ENCODE measurements at regions not wholly inside any gene's neighbourhood (a gene's known extent, or its start where the extent isn't known, plus 50 kb on each side); places are given as distances from the start of the nearest gene placed in this dataset.
"Not testable (repeated sequence)": the region's sequence is repeated elsewhere in the genome, so short reads cannot be mapped to it uniquely, and the experiment has no call there.

- DNase-seq = no peak
These were observed 138.7 kb upstream of the ZC3H12C start for GRCh38 chr11:109954534-109954933.

- DNase-seq = no peak
These were observed 136.9 kb upstream of the ZC3H12C start for GRCh38 chr11:109956124-109956793.

GRCh38 chr11:109957000-109957399 is 136.2 kb upstream of the ZC3H12C start:
- no peak for DNase-seq

- DNase-seq = no peak
These were observed 135.6 kb upstream of the ZC3H12C start for GRCh38 chr11:109957601-109958000.

GRCh38 chr11:109958131-109958820 is 134.9 kb upstream of the ZC3H12C start:
- DNase-seq = no peak

- no peak for DNase-seq
These were observed 134.4 kb upstream of the ZC3H12C start for GRCh38 chr11:109958821-109959166.

- no peak for DNase-seq
These were observed 132.4 kb upstream of the ZC3H12C start for GRCh38 chr11:109960831-109961230.

GRCh38 chr11:109961261-109961660 is 131.9 kb upstream of the ZC3H12C start:
- no peak for DNase-seq

- no peak for DNase-seq
These were observed 130.1 kb upstream of the ZC3H12C start for GRCh38 chr11:109963101-109963500.

- no peak for DNase-seq
These were observed 128.7 kb upstream of the ZC3H12C start for GRCh38 chr11:109964487-109964886.

GRCh38 chr11:109965445-109965844 is 127.7 kb upstream of the ZC3H12C start:
- DNase-seq = not testable (repeated sequence)

- DNase-seq = not testable (repeated sequence)
These were observed 127.3 kb upstream of the ZC3H12C start for GRCh38 chr11:109965926-109966325.

GRCh38 chr11:109967136-109967535 is 126.1 kb upstream of the ZC3H12C start:
- not testable (repeated sequence) for DNase-seq

GRCh38 chr11:109968299-109968698 is 124.9 kb upstream of the ZC3H12C start:
- no peak for DNase-seq

- DNase-seq = no peak
These were observed 124.4 kb upstream of the ZC3H12C start for GRCh38 chr11:109968781-109969180.

GRCh38 chr11:109970516-109971183 is 122.5 kb upstream of the ZC3H12C start:
- DNase-seq = no peak

GRCh38 chr11:109971184-109971523 is 122.0 kb upstream of the ZC3H12C start:
- no peak for DNase-seq

GRCh38 chr11:109972181-109972715 is 120.9 kb upstream of the ZC3H12C start:
- DNase-seq = no peak

- no peak for DNase-seq
These were observed 120.3 kb upstream of the ZC3H12C start for GRCh38 chr11:109972939-109973338.

GRCh38 chr11:109973486-109973885 is 119.7 kb upstream of the ZC3H12C start:
- DNase-seq = no peak

GRCh38 chr11:109974523-109974922 is 118.7 kb upstream of the ZC3H12C start:
- DNase-seq = no peak

GRCh38 chr11:109978895-109979294 is 114.3 kb upstream of the ZC3H12C start:
- DNase-seq = no peak

- no peak for DNase-seq
These were observed 112.1 kb upstream of the ZC3H12C start for GRCh38 chr11:109981031-109981636.

- DNase-seq = no peak
These were observed 109.8 kb upstream of the ZC3H12C start for GRCh38 chr11:109983358-109983757.
